ENCODE measurements at regions not wholly inside any gene's neighbourhood (a gene's known extent, or its start where the extent isn't known, plus 50 kb on each side); places are given as distances from the start of the nearest gene placed in this dataset.

DNA sequence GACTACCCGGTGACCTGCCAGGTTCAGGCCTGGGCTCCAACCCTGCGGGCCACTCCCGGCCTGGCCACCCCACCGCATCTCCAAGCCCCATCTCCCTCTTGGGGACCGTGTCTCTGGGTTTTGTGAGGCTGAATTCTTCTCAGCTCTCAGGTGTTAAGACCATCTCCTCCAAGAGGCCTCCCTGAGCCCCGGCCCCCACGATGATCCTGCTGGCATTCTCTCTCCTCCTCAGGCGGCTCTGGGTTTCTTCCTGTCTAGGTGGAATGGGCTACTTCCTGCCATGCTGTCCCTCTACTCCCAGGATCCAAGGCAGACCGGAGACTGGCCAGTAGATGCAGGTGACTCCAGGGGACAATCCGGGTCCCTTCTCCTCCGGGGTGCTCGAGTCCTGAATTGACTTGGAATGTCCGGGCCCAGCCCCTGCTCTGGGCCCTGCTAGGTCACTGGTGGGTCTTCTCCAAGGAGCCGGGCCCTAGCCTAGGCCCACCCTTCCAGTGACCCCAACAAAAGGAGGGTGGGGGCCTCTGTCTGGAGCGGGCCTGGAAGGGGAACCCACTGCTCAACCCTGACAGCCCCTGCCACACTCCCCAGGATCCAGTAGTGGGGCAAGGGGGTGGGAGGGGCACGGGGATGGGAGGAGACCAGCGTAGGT lies 219.8 kb downstream of the C9orf50 start:
- Histone ChIP-seq H3K27me3 (ENCODE audit: control insufficient read depth, insufficient read depth, low read length) (no peaks in the 10 kb centered on the region), H3K9ac (ENCODE audit: insufficient read depth, low read length) (no peak overlapping the region), H3K36me3 (ENCODE audit: control insufficient read depth, insufficient read depth, low read length) (no peaks in the 10 kb centered on the region), H3K79me2 (ENCODE audit: control insufficient read depth, insufficient read depth, low read length) (no peaks in the 10 kb centered on the region), H3K27ac (ENCODE audit: insufficient read depth, low read length) (no peak overlapping the region), H4K20me1 (ENCODE audit: control insufficient read depth, extremely low read depth, insufficient read depth, low read length) (no peaks in the 10 kb centered on the region), H2AFZ (ENCODE audit: low read length) (no peak overlapping the region), H3K4me1 (ENCODE audit: control insufficient read depth, extremely low read depth, insufficient read depth, low read length) (peaks cover 2% of the 10 kb centered on the region), H3K4me2 (ENCODE audit: extremely low read depth, insufficient read depth, low read length) (no peak overlapping the region), H3K9me3 (ENCODE audit: control insufficient read depth, insufficient read depth, low read depth, low read length) (no peaks in the 10 kb centered on the region), H3K4me3 (replicated peaks in 1 of 4; ENCODE audit: control extremely low read depth in 1 of 4, insufficient read depth in 1 of 4, low read depth in 3 of 4, low read length in 4 of 4) (no peak overlapping the region)
- DNase-seq (ENCODE audit: low read depth in 2 of 2): no peak
- no peak for TF ChIP-seq EZH2 (IDR thresholded peaks at IDR 0.05; ENCODE audit: low read length, missing control alignments)
- TF ChIP-seq, protein P1, sequence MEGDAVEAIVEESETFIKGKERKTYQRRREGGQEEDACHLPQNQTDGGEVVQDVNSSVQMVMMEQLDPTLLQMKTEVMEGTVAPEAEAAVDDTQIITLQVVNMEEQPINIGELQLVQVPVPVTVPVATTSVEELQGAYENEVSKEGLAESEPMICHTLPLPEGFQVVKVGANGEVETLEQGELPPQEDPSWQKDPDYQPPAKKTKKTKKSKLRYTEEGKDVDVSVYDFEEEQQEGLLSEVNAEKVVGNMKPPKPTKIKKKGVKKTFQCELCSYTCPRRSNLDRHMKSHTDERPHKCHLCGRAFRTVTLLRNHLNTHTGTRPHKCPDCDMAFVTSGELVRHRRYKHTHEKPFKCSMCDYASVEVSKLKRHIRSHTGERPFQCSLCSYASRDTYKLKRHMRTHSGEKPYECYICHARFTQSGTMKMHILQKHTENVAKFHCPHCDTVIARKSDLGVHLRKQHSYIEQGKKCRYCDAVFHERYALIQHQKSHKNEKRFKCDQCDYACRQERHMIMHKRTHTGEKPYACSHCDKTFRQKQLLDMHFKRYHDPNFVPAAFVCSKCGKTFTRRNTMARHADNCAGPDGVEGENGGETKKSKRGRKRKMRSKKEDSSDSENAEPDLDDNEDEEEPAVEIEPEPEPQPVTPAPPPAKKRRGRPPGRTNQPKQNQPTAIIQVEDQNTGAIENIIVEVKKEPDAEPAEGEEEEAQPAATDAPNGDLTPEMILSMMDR (conservative IDR thresholded peaks at IDR 0.05 in 1 of 2, IDR thresholded peaks at IDR 0.05 in 1 of 2; ENCODE audit: low read depth in 1 of 2, low read length in 2 of 2): no peak

DNA sequence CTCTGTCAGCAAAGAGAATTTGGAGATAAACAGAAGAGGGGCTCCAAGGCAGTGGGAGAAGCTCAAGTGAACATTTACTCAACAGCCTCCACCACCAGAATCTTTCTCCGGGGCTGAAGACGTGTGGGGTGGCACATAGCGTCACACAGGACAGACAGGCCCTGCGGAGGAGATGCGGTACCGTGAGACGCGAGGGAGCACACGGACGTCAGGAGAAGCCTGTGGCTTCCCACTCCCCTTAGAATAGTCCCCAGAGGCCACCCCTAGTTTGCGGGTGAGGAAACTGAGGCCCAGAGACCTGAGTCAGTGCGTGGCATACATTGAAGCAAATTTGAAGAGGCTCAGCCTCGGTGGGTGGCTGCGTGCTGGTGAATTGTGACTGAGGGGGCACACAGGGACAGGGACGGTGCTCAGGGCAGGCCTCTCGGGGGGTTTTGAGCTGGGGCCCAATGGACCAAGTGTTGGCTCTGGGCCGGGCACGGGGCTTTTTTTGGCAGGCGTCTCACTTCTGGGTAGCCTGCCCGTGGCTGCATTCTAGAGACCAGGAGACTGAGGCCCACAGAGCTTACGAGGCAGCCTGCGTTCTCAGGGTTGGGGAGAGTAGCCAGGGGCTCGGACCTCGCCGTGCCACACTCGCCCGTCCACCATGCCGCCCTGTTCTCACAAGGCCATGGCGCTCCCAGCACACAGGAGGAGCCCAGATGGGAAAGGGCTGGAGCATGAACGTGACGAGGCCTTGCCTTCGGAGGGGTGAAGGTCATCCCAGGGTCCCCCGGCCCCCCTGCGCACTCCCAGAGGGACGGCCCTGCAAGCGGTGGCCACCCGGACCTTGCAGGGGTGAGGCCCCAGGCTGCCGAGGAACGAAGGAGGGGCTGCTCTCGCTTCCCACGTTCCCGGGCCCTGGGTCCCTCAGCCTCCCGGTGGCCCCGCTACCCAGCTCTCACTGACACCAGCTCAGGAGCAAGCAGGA lies 220.6 kb downstream of the C9orf50 start:
- TF ChIP-seq, protein P1 (conservative IDR thresholded peaks at IDR 0.05 in 1 of 2, IDR thresholded peaks at IDR 0.05 in 1 of 2; ENCODE audit: low read depth in 1 of 2, low read length in 2 of 2): no peak
- TF ChIP-seq EZH2 (IDR thresholded peaks at IDR 0.05; ENCODE audit: low read length, missing control alignments): no peak

DNA sequence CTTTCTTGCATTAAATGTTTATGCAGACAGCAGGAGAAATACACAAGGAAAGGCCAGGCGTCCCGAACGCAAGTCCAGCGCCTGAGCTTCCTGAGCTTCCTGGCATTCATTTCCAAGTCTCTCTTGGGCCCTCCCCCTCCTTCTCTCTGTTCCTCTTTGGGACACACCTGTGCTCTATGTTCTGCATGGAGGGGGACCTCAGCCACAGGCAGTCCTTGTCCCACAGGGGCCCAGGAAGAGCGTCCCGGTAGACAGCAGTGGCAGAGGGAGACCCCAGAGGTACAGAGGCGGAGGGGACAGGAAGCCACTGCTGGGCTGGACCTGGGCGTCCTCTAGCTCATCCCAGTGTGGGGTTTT lies 221.3 kb downstream of the C9orf50 start:
- Histone ChIP-seq H4K20me1 (ENCODE audit: control insufficient read depth, extremely low read depth, insufficient read depth, low read length) (no peaks in the 10 kb centered on the region), H3K79me2 (ENCODE audit: control insufficient read depth, insufficient read depth, low read length) (no peaks in the 10 kb centered on the region), H3K36me3 (ENCODE audit: control insufficient read depth, insufficient read depth, low read length) (no peaks in the 10 kb centered on the region), H3K4me2 (ENCODE audit: extremely low read depth, insufficient read depth, low read length) (no peak overlapping the region), H3K4me3 (replicated peaks in 1 of 4; ENCODE audit: control extremely low read depth in 1 of 4, insufficient read depth in 1 of 4, low read depth in 3 of 4, low read length in 4 of 4) (no peak overlapping the region), H3K4me1 (ENCODE audit: control insufficient read depth, extremely low read depth, insufficient read depth, low read length) (peaks cover 2% of the 10 kb centered on the region), H3K9ac (ENCODE audit: insufficient read depth, low read length) (no peak overlapping the region), H2AFZ (ENCODE audit: low read length) (no peak overlapping the region), H3K9me3 (ENCODE audit: control insufficient read depth, insufficient read depth, low read depth, low read length) (no peaks in the 10 kb centered on the region), H3K27ac (ENCODE audit: insufficient read depth, low read length) (no peak overlapping the region), H3K27me3 (ENCODE audit: control insufficient read depth, insufficient read depth, low read length) (peaks cover 10% of the 10 kb centered on the region)
- TF ChIP-seq EZH2 (IDR thresholded peaks at IDR 0.05; ENCODE audit: low read length, missing control alignments): no peak
- TF ChIP-seq, protein P1 (conservative IDR thresholded peaks at IDR 0.05 in 1 of 2, IDR thresholded peaks at IDR 0.05 in 1 of 2; ENCODE audit: low read depth in 1 of 2, low read length in 2 of 2): no peak
- DNase-seq (ENCODE audit: low read depth in 2 of 2): no peak

More for the DNA sequence above, 220.6 kb downstream of the C9orf50 start:
- Histone ChIP-seq H2AFZ (ENCODE audit: low read length) (no peak overlapping the region), H4K20me1 (ENCODE audit: control insufficient read depth, extremely low read depth, insufficient read depth, low read length) (no peaks in the 10 kb centered on the region), H3K4me1 (ENCODE audit: control insufficient read depth, extremely low read depth, insufficient read depth, low read length) (peaks cover 2% of the 10 kb centered on the region), H3K79me2 (ENCODE audit: control insufficient read depth, insufficient read depth, low read length) (no peaks in the 10 kb centered on the region), H3K36me3 (ENCODE audit: control insufficient read depth, insufficient read depth, low read length) (no peaks in the 10 kb centered on the region), H3K27ac (ENCODE audit: insufficient read depth, low read length) (no peak overlapping the region), H3K9me3 (ENCODE audit: control insufficient read depth, insufficient read depth, low read depth, low read length) (no peaks in the 10 kb centered on the region), H3K27me3 (ENCODE audit: control insufficient read depth, insufficient read depth, low read length) (peaks cover 5% of the 10 kb centered on the region), H3K4me2 (ENCODE audit: extremely low read depth, insufficient read depth, low read length) (no peak overlapping the region), H3K4me3 (replicated peaks in 1 of 4; ENCODE audit: control extremely low read depth in 1 of 4, insufficient read depth in 1 of 4, low read depth in 3 of 4, low read length in 4 of 4) (no peak overlapping the region), H3K9ac (ENCODE audit: insufficient read depth, low read length) (no peak overlapping the region)
- DNase-seq (ENCODE audit: low read depth in 2 of 2): no peak

All from fibroblast of lung (primary cell).